OCI-LY1 (cell line): ENCODE measurements at regions not wholly inside any gene's neighbourhood (a gene's known extent, or its start where the extent isn't known, plus 50 kb on each side); places are given as distances from the start of the nearest gene placed in this dataset.

Experiments
- H2AFZ ChIP-seq: fragments of 200-600 bp; sonication (generic), shearing (Covaris generic); 2 replicates; pipeline ENCODE4 v1.6.0; 2014; ENCODE audit warnings: antibody characterized with exemption, mild to moderate bottlenecking, low read length
- H3F3A ChIP-seq: fragments of 200-600 bp; sonication (generic), shearing (Covaris generic); 2 replicates; pipeline ENCODE4 v1.6.0; 2014; ENCODE audit warnings: mild to moderate bottlenecking, antibody characterized with exemption, low read length, moderate library complexity; ENCODE audit not compliant: insufficient read depth
- H3K27ac ChIP-seq: fragments of 200-600 bp; sonication (generic); 2 replicates; pipeline ENCODE4 v1.5.1; 2014; ENCODE audit warnings: low read length, mixed run types, mild to moderate bottlenecking, low read depth; ENCODE audit not compliant: poor library complexity, severe bottlenecking
- H3K27me3 ChIP-seq: fragments of 200-600 bp; sonication (generic); 2 replicates; pipeline ENCODE4 v1.6.0; 2014; ENCODE audit warnings: antibody characterized with exemption, mild to moderate bottlenecking, low read length, moderate library complexity; ENCODE audit not compliant: insufficient read depth
- H3K36me3 ChIP-seq: fragments of 200-600 bp; sonication (generic); 2 replicates; pipeline ENCODE4 v1.6.1; 2014; ENCODE audit warnings: mild to moderate bottlenecking, antibody characterized with exemption, low read length, moderate library complexity, mixed read lengths; ENCODE audit not compliant: insufficient read depth
- H3K4me1 ChIP-seq: fragments of 200-600 bp; sonication (generic); 2 replicates; pipeline ENCODE4 v1.5.1; 2014; ENCODE audit warnings: mild to moderate bottlenecking, low read length, moderate library complexity; ENCODE audit not compliant: insufficient read depth, severe bottlenecking
- H3K4me2 ChIP-seq: fragments of 200-600 bp; sonication (generic), shearing (Covaris generic); 2 replicates; pipeline ENCODE4 v1.6.1; 2014; ENCODE audit warnings: low read length
- H3K4me3 ChIP-seq: fragments of 200-600 bp; sonication (generic); 2 replicates; pipeline ENCODE4 v1.5.1; 2014; ENCODE audit warnings: low read length, low read depth, mild to moderate bottlenecking, mixed read lengths; ENCODE audit not compliant: poor library complexity, severe bottlenecking
- H3K79me2 ChIP-seq: fragments of 200-600 bp; shearing (Covaris generic); 2 replicates; pipeline ENCODE4 v1.6.1; 2016; ENCODE audit warnings: mixed run types, low read length, mixed read lengths; ENCODE audit not compliant: insufficient read depth
- H3K9ac ChIP-seq: fragments of 200-600 bp; sonication (generic), shearing (Covaris generic); 2 replicates; pipeline ENCODE4 v1.6.1; 2014; ENCODE audit warnings: mild to moderate bottlenecking, low read length, mixed read lengths
- H3K9me2 ChIP-seq: fragments of 200-600 bp; sonication (generic), shearing (Covaris generic); 2 replicates; pipeline ENCODE4 v1.6.1; 2014; ENCODE audit warnings: low read depth, mild to moderate bottlenecking, low read length, mixed read lengths
- H3K9me3 ChIP-seq: fragments of 200-600 bp; shearing (Covaris generic); 2 replicates; pipeline ENCODE4 v1.6.1; 2014; ENCODE audit warnings: low read length, mixed read lengths
- H4K20me1 ChIP-seq: fragments of 200-600 bp; sonication (generic), shearing (Covaris generic); 2 replicates; pipeline ENCODE4 v1.6.0; 2016; ENCODE audit warnings: mild to moderate bottlenecking, low read length; ENCODE audit not compliant: insufficient read depth
- CTCF ChIP-seq: fragments of 200-600 bp; sonication (generic), shearing (Covaris generic); IDR thresholded peaks from 2 replicates; pipeline ENCODE4 v1.5.1; 2017; ENCODE audit warnings: mild to moderate bottlenecking, antibody characterized with exemption, low read length, moderate library complexity, mixed read lengths
- EZH2 ChIP-seq: fragments of 200-600 bp; sonication (generic), shearing (Covaris generic); IDR thresholded peaks from 2 replicates; pipeline ENCODE4 v1.8.0; 2017; ENCODE audit warnings: borderline replicate concordance, mixed run types, mild to moderate bottlenecking, antibody characterized with exemption, low read length, moderate library complexity, mixed read lengths

GRCh38 chr1:96411006-96411405 is 310.6 kb upstream of the PTBP2 start:
- Histone ChIP-seq H3K79me2 (no peaks in the 10 kb centered on the region), H3K9me3 (no peaks in the 10 kb centered on the region), H4K20me1 (no peaks in the 10 kb centered on the region), H3K4me3 (no peak overlapping the region), H3K4me1 (no peaks in the 10 kb centered on the region), H3K4me2 (no peak overlapping the region), H3K27ac (no peak overlapping the region), H3K9ac (no peak overlapping the region), H3K9me2 (no peaks in the 10 kb centered on the region), H3K36me3 (no peaks in the 10 kb centered on the region), H3F3A (no peaks in the 10 kb centered on the region), H3K27me3 (no peaks in the 10 kb centered on the region), H2AFZ (no peak overlapping the region)
- TF ChIP-seq CTCF (no peak), EZH2 (no peak)

GRCh38 chr1:96414598-96414997 is 307.0 kb upstream of the PTBP2 start:
- no peaks in the 10 kb centered on the region for H3K4me1 ChIP-seq
- no peaks in the 10 kb centered on the region for H3K27me3 ChIP-seq
- H4K20me1 ChIP-seq: no peaks in the 10 kb centered on the region
- H3K36me3 ChIP-seq: no peaks in the 10 kb centered on the region
- no peak overlapping the region for H2AFZ ChIP-seq
- H3K4me2 ChIP-seq: no peak overlapping the region
- H3F3A ChIP-seq: no peaks in the 10 kb centered on the region
- H3K9me2 ChIP-seq: no peaks in the 10 kb centered on the region
- H3K9me3 ChIP-seq: no peaks in the 10 kb centered on the region
- TF ChIP-seq CTCF (no peak), EZH2 (no peak)
- no peak overlapping the region for H3K4me3 ChIP-seq
- H3K27ac ChIP-seq: no peak overlapping the region
- H3K9ac ChIP-seq: no peak overlapping the region
- no peaks in the 10 kb centered on the region for H3K79me2 ChIP-seq

GRCh38 chr1:96416111-96416595 is 305.4 kb upstream of the PTBP2 start:
- no peaks in the 10 kb centered on the region for H3F3A ChIP-seq
- no peaks in the 10 kb centered on the region for H3K9me2 ChIP-seq
- H3K4me2 ChIP-seq: no peak overlapping the region
- no peak overlapping the region for H2AFZ ChIP-seq
- TF ChIP-seq EZH2 (no peak), CTCF (no peak)
- no peaks in the 10 kb centered on the region for H4K20me1 ChIP-seq
- H3K9me3 ChIP-seq: no peaks in the 10 kb centered on the region
- no peaks in the 10 kb centered on the region for H3K36me3 ChIP-seq
- no peak overlapping the region for H3K27ac ChIP-seq
- H3K4me1 ChIP-seq: no peaks in the 10 kb centered on the region
- no peak overlapping the region for H3K9ac ChIP-seq
- no peaks in the 10 kb centered on the region for H3K79me2 ChIP-seq
- H3K4me3 ChIP-seq: no peak overlapping the region
- no peaks in the 10 kb centered on the region for H3K27me3 ChIP-seq
